Dendritic cell treated with granulocyte-macrophage colony-stimulating factor and Interleukin-4, amounts not matched to agents 40 ng/mL and 50 ng/mL, for 4 days (primary cell): ENCODE measurements at regions not wholly inside any gene's neighbourhood (a gene's known extent, or its start where the extent isn't known, plus 50 kb on each side); places are given as distances from the start of the nearest gene placed in this dataset.

Source experiments
- H3K27ac Mint-ChIP-seq: one replicate; pipeline ENCODE4 v1.8.0; 2022; ENCODE audit warnings: mild to moderate bottlenecking, mixed read lengths
- H3K27me3 Mint-ChIP-seq: one replicate; pipeline ENCODE4 v1.8.0; 2022; ENCODE audit warnings: mild to moderate bottlenecking, mixed read lengths
- H3K36me3 Mint-ChIP-seq: one replicate; pipeline ENCODE4 v1.8.0; 2022; ENCODE audit warnings: low read depth, mixed read lengths
- H3K4me1 Mint-ChIP-seq: one replicate; pipeline ENCODE4 v1.8.0; 2022; ENCODE audit warnings: low read depth, mixed read lengths
- H3K4me3 Mint-ChIP-seq: one replicate; pipeline ENCODE4 v1.8.0; 2022; ENCODE audit warnings: mild to moderate bottlenecking, moderate library complexity, mixed read lengths
- H3K9me3 Mint-ChIP-seq: one replicate; pipeline ENCODE4 v1.8.0; 2022; ENCODE audit warnings: mixed read lengths
- intact Hi-C: fragments of 100-400 bp; cut with micrococcal nuclease; formaldehyde crosslinking; loops from one replicate; pipeline ENCODE4 v1.15.0; 2022

GRCh38 chr11:45025716-45026492 lies 75.2 kb upstream of the TP53I11 start:
- Mint-ChIP-seq H3K27me3 (peaks cover 18% of the 10 kb centered on the region), H3K9me3 (no peaks in the 10 kb centered on the region), H3K4me3 (no peak overlapping the region), H3K27ac (no peak overlapping the region), H3K36me3 (no peaks in the 10 kb centered on the region), H3K4me1 (peaks cover 36% of the 10 kb centered on the region)
- intact Hi-C loops, result loop anchor here (10.0 kb wide), 1 partner anchor 71 kb away; the partner anchor contains the start of gene TP53I11

- Mint-ChIP-seq H3K27ac (no peak overlapping the region), H3K4me3 (no peak overlapping the region), H3K36me3 (no peaks in the 10 kb centered on the region), H3K9me3 (no peaks in the 10 kb centered on the region), H3K4me1 (peaks cover 33% of the 10 kb centered on the region), H3K27me3 (peaks cover 18% of the 10 kb centered on the region)
- intact Hi-C loops, result loop anchor here (10.0 kb wide), 1 partner anchor 72 kb away; the partner anchor contains the start of gene TP53I11
Measured at GRCh38 chr11:45026835-45027234, 76.2 kb upstream of the TP53I11 start.

GRCh38 chr11:45027312-45027711 lies 76.6 kb upstream of the TP53I11 start:
- no peaks in the 10 kb centered on the region for H3K36me3 Mint-ChIP-seq
- H3K9me3 Mint-ChIP-seq, result no peaks in the 10 kb centered on the region
- H3K27ac Mint-ChIP-seq, result no peak overlapping the region
- H3K4me3 Mint-ChIP-seq, result no peak overlapping the region
- peaks cover 33% of the 10 kb centered on the region for H3K4me1 Mint-ChIP-seq
- H3K27me3 Mint-ChIP-seq, result peaks cover 18% of the 10 kb centered on the region
- intact Hi-C loops, result loop anchor here (10.0 kb wide), 1 partner anchor 73 kb away; the partner anchor contains the start of gene TP53I11

GRCh38 chr11:45028911-45029682 lies 78.4 kb upstream of the TP53I11 start:
- Mint-ChIP-seq H3K9me3 (no peaks in the 10 kb centered on the region), H3K27ac (no peak overlapping the region), H3K36me3 (no peaks in the 10 kb centered on the region), H3K4me1 (peaks cover 39% of the 10 kb centered on the region), H3K4me3 (no peak overlapping the region), H3K27me3 (peaks cover 25% of the 10 kb centered on the region)
- intact Hi-C loops, result loop anchor here (10.0 kb wide), 1 partner anchor 74 kb away; the partner anchor contains the start of gene TP53I11

- Mint-ChIP-seq H3K27ac (no peak overlapping the region), H3K4me1 (peaks cover 35% of the 10 kb centered on the region), H3K36me3 (no peaks in the 10 kb centered on the region), H3K4me3 (no peak overlapping the region), H3K27me3 (peaks cover 20% of the 10 kb centered on the region), H3K9me3 (no peaks in the 10 kb centered on the region)
- intact Hi-C loops, result no loop called here
Measured at GRCh38 chr11:45030778-45031177, 80.1 kb upstream of the TP53I11 start.

GRCh38 chr11:45031912-45032519 lies 81.3 kb upstream of the TP53I11 start:
- Mint-ChIP-seq H3K27me3 (peaks cover 16% of the 10 kb centered on the region), H3K36me3 (no peaks in the 10 kb centered on the region), H3K4me3 (no peak overlapping the region), H3K27ac (no peak overlapping the region), H3K4me1 (peaks cover 27% of the 10 kb centered on the region), H3K9me3 (no peaks in the 10 kb centered on the region)
- intact Hi-C loops, result no loop called here

GRCh38 chr11:45035413-45035812 lies 84.7 kb upstream of the TP53I11 start:
- Mint-ChIP-seq H3K27ac (no peak overlapping the region), H3K4me3 (no peak overlapping the region), H3K36me3 (no peaks in the 10 kb centered on the region), H3K27me3 (peaks cover 8% of the 10 kb centered on the region), H3K9me3 (peaks cover 13% of the 10 kb centered on the region), H3K4me1 (peaks cover 15% of the 10 kb centered on the region)
- intact Hi-C loops, result no loop called here

GRCh38 chr11:45036010-45036409 lies 85.3 kb upstream of the TP53I11 start:
- intact Hi-C loops, result no loop called here
- Mint-ChIP-seq H3K4me1 (peaks cover 15% of the 10 kb centered on the region), H3K9me3 (peaks cover 13% of the 10 kb centered on the region)

GRCh38 chr11:45036733-45037132 lies 86.0 kb upstream of the TP53I11 start:
- no peak overlapping the region for H3K27ac Mint-ChIP-seq
- peaks cover 13% of the 10 kb centered on the region for H3K4me1 Mint-ChIP-seq
- H3K36me3 Mint-ChIP-seq, result no peaks in the 10 kb centered on the region
- peaks cover 8% of the 10 kb centered on the region for H3K27me3 Mint-ChIP-seq
- no peak overlapping the region for H3K4me3 Mint-ChIP-seq
- peaks cover 13% of the 10 kb centered on the region for H3K9me3 Mint-ChIP-seq
- intact Hi-C loops, result no loop called here

More at GRCh38 chr11:45036010-45036409, 85.3 kb upstream of the TP53I11 start:
- H3K36me3 Mint-ChIP-seq, result no peaks in the 10 kb centered on the region
- no peak overlapping the region for H3K4me3 Mint-ChIP-seq
- no peak overlapping the region for H3K27ac Mint-ChIP-seq
- peaks cover 8% of the 10 kb centered on the region for H3K27me3 Mint-ChIP-seq

GRCh38 chr11:45037434-45038005 lies 86.8 kb upstream of the TP53I11 start:
- intact Hi-C loops, result no loop called here
- H3K4me3 Mint-ChIP-seq, result no peak overlapping the region
- H3K36me3 Mint-ChIP-seq, result no peaks in the 10 kb centered on the region
- peaks cover 11% of the 10 kb centered on the region for H3K4me1 Mint-ChIP-seq
- H3K27me3 Mint-ChIP-seq, result peaks cover 8% of the 10 kb centered on the region
- H3K9me3 Mint-ChIP-seq, result peaks cover 13% of the 10 kb centered on the region
- H3K27ac Mint-ChIP-seq, result no peak overlapping the region

- H3K4me1 Mint-ChIP-seq, result peaks cover 18% of the 10 kb centered on the region
- intact Hi-C loops, result no loop called here
- no peak overlapping the region for H3K4me3 Mint-ChIP-seq
- no peaks in the 10 kb centered on the region for H3K36me3 Mint-ChIP-seq
- H3K27me3 Mint-ChIP-seq, result no peaks in the 10 kb centered on the region
- peaks cover 13% of the 10 kb centered on the region for H3K9me3 Mint-ChIP-seq
- no peak overlapping the region for H3K27ac Mint-ChIP-seq
Measured at GRCh38 chr11:45038923-45039322, 88.2 kb upstream of the TP53I11 start.

GRCh38 chr11:45041596-45041995 lies 90.9 kb upstream of the TP53I11 start:
- no peak overlapping the region for H3K27ac Mint-ChIP-seq
- H3K27me3 Mint-ChIP-seq, result peaks cover 2% of the 10 kb centered on the region
- peaks cover 45% of the 10 kb centered on the region for H3K4me1 Mint-ChIP-seq

GRCh38 chr11:45042560-45042959 lies 91.9 kb upstream of the TP53I11 start:
- Mint-ChIP-seq H3K9me3 (peaks cover 13% of the 10 kb centered on the region), H3K4me1 (peaks cover 54% of the 10 kb centered on the region), H3K4me3 (no peak overlapping the region), H3K27ac (no peak overlapping the region), H3K27me3 (peaks cover 2% of the 10 kb centered on the region), H3K36me3 (no peaks in the 10 kb centered on the region)
- intact Hi-C loops, result no loop called here

More at GRCh38 chr11:45041596-45041995, 90.9 kb upstream of the TP53I11 start:
- Mint-ChIP-seq H3K36me3 (no peaks in the 10 kb centered on the region), H3K4me3 (no peak overlapping the region), H3K9me3 (peaks cover 13% of the 10 kb centered on the region)
- intact Hi-C loops, result no loop called here
